NB4 (cell line): ENCODE measurements at regions not wholly inside any gene's neighbourhood (a gene's known extent, or its start where the extent isn't known, plus 50 kb on each side); places are given as distances from the start of the nearest gene placed in this dataset.

Experiments
- DNase-seq: peaks from one replicate; pipeline ENCODE4 v3.0.0; 2010; ENCODE audit warnings: low read depth
- H3K4me3 ChIP-seq: one replicate; pipeline ENCODE4 v1.5.1; 2011; ENCODE audit warnings: mild to moderate bottlenecking, low read depth, low read length, moderate library complexity
- MYC ChIP-seq: IDR thresholded peaks from 2 replicates; pipeline ENCODE4 v1.6.1; 2011; ENCODE audit warnings: low read depth, low read length
- POLR2A ChIP-seq: IDR thresholded peaks from 2 replicates; pipeline ENCODE4 v1.6.1; 2011; ENCODE audit warnings: mild to moderate bottlenecking; ENCODE audit not compliant: insufficient read length; ENCODE audit errors: extremely low read depth
- TF ChIP-seq, protein P1 (sequence below): IDR thresholded peaks from 2 replicates; pipeline ENCODE4 v1.6.1; 2011; ENCODE audit warnings: low read depth, low read length
- TF ChIP-seq, protein P2 (sequence below): IDR thresholded peaks from one replicate; pipeline ENCODE4 v1.5.1; 2012; ENCODE audit warnings: low read depth, low read length

DNA sequence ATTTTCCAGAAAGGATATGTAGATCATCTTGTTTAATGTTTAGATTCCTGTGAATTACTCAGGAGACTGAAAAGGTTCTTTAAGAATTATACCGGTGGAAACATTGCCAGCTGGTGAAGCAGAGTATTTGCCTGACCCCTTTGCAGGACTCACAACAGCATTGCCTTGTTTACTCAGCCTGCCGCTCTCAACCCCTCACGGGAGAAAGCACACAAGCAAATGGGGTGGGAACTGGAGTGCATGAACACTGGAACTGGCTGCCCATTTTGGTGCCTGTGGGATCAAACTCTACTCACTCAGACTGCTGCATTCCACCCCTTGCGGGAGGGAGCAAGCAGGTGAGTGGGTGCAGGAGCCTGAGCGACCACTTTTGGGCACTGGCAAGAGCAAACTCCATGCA, 804.7 kb upstream of the SLITRK1 start:
- TF ChIP-seq, protein P1, sequence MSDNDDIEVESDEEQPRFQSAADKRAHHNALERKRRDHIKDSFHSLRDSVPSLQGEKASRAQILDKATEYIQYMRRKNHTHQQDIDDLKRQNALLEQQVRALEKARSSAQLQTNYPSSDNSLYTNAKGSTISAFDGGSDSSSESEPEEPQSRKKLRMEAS, result no peak
- TF ChIP-seq, protein P2, sequence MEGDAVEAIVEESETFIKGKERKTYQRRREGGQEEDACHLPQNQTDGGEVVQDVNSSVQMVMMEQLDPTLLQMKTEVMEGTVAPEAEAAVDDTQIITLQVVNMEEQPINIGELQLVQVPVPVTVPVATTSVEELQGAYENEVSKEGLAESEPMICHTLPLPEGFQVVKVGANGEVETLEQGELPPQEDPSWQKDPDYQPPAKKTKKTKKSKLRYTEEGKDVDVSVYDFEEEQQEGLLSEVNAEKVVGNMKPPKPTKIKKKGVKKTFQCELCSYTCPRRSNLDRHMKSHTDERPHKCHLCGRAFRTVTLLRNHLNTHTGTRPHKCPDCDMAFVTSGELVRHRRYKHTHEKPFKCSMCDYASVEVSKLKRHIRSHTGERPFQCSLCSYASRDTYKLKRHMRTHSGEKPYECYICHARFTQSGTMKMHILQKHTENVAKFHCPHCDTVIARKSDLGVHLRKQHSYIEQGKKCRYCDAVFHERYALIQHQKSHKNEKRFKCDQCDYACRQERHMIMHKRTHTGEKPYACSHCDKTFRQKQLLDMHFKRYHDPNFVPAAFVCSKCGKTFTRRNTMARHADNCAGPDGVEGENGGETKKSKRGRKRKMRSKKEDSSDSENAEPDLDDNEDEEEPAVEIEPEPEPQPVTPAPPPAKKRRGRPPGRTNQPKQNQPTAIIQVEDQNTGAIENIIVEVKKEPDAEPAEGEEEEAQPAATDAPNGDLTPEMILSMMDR, result no peak
- TF ChIP-seq POLR2A, result no peak
- no peak for TF ChIP-seq MYC
- no peak overlapping the region for H3K4me3 ChIP-seq
- no peak for DNase-seq

DNA sequence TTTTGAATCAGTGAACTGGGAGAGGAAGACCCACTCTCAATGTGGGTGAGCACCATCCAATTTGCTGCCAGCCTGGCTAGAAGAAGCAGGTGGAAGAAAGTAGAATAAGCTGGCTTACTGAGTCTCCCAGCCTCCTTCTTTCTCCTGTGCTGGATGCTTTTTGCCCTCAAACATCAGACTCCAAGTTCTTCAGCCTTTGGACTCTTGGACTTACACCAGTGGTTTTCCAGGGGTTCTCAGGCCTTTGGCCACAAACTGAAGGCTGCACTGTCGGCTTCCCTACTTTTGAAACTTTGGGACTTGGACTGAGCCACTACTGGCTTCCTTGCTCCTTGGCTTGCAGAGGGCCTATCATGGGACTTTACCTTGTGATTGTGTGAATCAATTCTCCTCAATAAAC, 804.2 kb upstream of the SLITRK1 start:
- H3K4me3 ChIP-seq, result no peak overlapping the region
- DNase-seq, result no peak
- TF ChIP-seq, protein P1, result no peak

DNA sequence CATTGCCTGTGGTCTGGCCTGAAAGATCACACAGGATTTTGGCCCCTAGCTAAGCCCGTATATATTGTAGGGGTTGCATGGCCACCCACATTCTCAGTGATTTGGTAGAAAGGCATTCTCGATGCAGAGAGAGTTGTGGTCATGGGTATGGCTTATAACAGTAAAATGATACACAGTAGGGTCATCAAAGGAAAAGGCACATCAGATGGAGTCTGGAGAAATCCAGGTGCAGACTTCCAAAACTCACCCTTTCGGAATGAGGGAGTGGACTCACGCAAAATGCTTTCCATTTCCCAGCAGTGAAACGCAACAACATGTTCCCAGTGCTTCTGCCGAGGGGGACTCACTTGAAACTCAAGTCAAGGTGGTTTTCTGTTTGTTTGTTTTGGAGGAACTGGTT, 802.5 kb upstream of the SLITRK1 start:
- no peak for DNase-seq
- H3K4me3 ChIP-seq, result no peak overlapping the region
- TF ChIP-seq, protein P2, result no peak
- no peak for TF ChIP-seq POLR2A
- TF ChIP-seq, protein P1, result no peak
- TF ChIP-seq MYC, result no peak

DNA sequence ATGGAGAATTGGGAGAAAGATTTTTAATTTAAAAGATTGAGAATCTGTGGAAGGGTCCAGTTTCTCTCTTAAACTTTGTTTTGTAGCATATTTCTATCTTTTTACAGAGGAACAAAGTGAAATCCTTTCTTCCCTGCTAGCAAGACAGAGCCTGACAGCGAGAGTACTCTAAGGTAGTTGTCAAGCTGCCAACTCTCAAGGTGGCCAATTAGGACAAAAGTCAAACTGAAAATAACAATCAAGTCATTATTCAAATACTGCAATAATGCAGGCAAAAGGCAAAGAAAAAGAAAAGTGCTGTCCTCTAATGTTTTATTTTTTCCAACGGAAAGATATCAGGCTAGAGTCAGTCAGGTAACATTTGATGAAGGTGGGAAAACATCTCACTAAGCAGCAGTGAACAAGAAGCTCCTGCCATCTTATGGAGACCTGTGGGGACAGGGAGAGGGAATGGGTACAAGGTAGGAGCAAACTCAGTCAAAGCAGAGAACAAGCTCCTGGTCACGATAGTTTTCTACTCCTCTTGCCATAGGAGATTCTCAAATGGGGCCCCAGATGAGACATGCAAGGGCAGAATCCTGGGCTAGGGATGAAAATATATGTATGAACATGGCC, 801.9 kb upstream of the SLITRK1 start:
- no peak overlapping the region for H3K4me3 ChIP-seq
- no peak for DNase-seq
- TF ChIP-seq POLR2A (no peak), MYC (no peak)
- TF ChIP-seq, protein P1, result no peak
- TF ChIP-seq, protein P2, result no peak

DNA sequence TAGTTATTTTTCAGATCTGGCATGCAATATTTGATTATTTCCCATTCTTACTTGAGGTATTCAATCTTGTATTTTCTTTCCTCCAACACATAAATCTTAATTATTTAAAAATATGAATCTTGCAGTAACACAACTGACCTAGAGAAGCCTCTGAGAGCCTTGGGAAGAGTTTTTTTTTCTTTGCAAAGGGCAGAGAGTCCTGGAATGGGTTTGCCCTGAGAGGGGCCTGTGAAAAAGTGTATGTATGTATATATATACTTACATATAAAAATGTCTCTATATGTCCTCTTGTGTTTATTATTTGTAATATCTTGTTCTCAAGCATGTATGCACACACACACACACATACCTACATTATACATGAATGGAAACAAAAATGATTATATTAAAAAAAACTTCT, 801.2 kb upstream of the SLITRK1 start:
- TF ChIP-seq, protein P1, result no peak
- TF ChIP-seq POLR2A, result no peak
- no peak overlapping the region for H3K4me3 ChIP-seq
- no peak for DNase-seq

DNA sequence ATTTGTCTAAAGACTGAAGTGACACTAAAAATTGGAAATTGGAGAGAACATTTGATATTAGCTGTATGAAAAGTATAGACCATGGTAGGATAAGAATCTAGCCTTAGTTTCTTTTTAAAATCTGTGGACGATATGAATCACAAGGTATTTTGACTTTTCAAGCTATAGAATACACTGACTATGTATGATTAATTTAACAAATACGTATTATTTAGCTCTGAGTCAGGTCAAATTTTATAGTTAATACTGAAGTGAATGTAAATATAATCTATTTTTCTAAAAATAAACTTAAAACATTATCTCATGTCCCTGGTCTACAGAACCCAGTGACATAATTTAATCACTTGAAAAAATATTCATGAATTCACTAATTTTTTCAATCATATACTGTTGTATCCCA, 795.6 kb upstream of the SLITRK1 start:
- no peak for DNase-seq
- TF ChIP-seq, protein P1, result no peak
- TF ChIP-seq POLR2A (no peak), MYC (no peak)
- TF ChIP-seq, protein P2, result no peak
- H3K4me3 ChIP-seq, result no peak overlapping the region

DNA sequence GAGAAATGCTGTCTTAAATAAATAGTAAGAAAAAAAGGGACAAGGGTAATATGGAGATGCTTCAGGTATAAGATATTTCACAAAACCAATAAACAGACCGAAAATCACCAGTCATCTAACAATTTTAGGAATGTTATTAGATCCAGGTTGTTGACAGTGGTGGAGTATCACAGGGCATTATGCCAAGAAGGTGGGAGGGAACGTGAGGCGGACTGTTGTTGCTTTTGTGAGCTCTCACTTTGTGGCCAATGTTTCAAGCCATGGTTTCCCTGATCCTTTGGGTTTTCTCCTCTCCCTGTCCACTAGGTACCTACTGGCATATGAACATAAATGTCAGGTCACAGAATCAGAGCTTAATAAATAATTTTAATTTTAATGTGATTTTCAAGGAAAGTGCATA, 790.3 kb upstream of the SLITRK1 start:
- DNase-seq, result no peak
- TF ChIP-seq, protein P1, result no peak
- no peak for TF ChIP-seq MYC
- TF ChIP-seq, protein P2, result no peak
- TF ChIP-seq POLR2A, result no peak
- no peak overlapping the region for H3K4me3 ChIP-seq
